Endothelial cell of umbilical vein (primary cell): ENCODE measurements at regions not wholly inside any gene's neighbourhood (a gene's known extent, or its start where the extent isn't known, plus 50 kb on each side); places are given as distances from the start of the nearest gene placed in this dataset.

Experiments used
- EZH2 ChIP-seq: IDR thresholded peaks from 2 replicates; pipeline ENCODE4 v1.6.1; 2012; ENCODE audit warnings: borderline replicate concordance, low read depth, mild to moderate bottlenecking, moderate library complexity, low read length, inconsistent platforms; ENCODE audit not compliant: severe bottlenecking
- JUN ChIP-seq: IDR thresholded peaks from 2 replicates; pipeline ENCODE4 v1.6.1; 2011; ENCODE audit warnings: borderline replicate concordance, low read depth; ENCODE audit not compliant: insufficient read length, insufficient read depth
- MYC ChIP-seq: IDR thresholded peaks from one replicate; pipeline ENCODE4 v1.6.1; 2011; ENCODE audit warnings: mild to moderate bottlenecking, low read depth, low read length
- POLR2A ChIP-seq: IDR thresholded peaks from 2 replicates; pipeline ENCODE4 v1.6.1; 2012; ENCODE audit warnings: low read depth, mild to moderate bottlenecking, control low read depth, low read length
- POLR2AphosphoS5 ChIP-seq: IDR thresholded peaks from 2 replicates; pipeline ENCODE4 v1.6.1; 2012; ENCODE audit warnings: low read depth, mild to moderate bottlenecking, control low read depth, low read length, moderate library complexity; ENCODE audit not compliant: insufficient read depth
- TF ChIP-seq, protein P1 (sequence below), 2 donors: IDR thresholded peaks; 1 replicate in 1 of 2; 2 replicates in 1 of 2; pipeline ENCODE4 v1.5.1; 2011; ENCODE audit warnings: low read length in 2 of 2, mild to moderate bottlenecking in 2 of 2, moderate library complexity in 2 of 2, control low read depth in 1 of 2, inconsistent platforms in 1 of 2, low read depth in 1 of 2; ENCODE audit not compliant: insufficient read depth in 1 of 2; ENCODE audit errors: extremely low read depth in 1 of 2
- TF ChIP-seq, protein P2 (sequence below): IDR thresholded peaks from 2 replicates; pipeline ENCODE4 v1.6.1; 2011; ENCODE audit not compliant: insufficient read depth, insufficient read length

DNA sequence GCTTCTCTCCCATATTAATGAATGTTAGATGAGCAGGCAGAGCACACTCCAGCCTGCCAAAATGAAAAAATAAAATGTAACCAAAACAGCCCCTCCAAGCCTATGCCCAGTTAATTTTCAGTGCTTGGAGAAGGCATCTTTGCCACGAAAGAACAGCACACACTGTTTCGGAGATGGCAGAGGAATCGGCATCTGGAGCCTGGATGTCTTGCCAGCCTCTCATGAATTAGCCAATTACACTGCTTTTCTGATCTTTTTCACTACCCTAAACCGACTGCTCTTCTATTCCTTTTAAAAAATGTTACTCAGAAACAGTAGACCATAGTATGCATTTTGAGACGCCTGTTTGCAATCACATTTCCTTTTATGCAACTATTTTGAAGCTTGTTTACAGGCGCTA lies 249.6 kb downstream of the TLE3 start:
- TF ChIP-seq, protein P1, sequence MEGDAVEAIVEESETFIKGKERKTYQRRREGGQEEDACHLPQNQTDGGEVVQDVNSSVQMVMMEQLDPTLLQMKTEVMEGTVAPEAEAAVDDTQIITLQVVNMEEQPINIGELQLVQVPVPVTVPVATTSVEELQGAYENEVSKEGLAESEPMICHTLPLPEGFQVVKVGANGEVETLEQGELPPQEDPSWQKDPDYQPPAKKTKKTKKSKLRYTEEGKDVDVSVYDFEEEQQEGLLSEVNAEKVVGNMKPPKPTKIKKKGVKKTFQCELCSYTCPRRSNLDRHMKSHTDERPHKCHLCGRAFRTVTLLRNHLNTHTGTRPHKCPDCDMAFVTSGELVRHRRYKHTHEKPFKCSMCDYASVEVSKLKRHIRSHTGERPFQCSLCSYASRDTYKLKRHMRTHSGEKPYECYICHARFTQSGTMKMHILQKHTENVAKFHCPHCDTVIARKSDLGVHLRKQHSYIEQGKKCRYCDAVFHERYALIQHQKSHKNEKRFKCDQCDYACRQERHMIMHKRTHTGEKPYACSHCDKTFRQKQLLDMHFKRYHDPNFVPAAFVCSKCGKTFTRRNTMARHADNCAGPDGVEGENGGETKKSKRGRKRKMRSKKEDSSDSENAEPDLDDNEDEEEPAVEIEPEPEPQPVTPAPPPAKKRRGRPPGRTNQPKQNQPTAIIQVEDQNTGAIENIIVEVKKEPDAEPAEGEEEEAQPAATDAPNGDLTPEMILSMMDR (IDR thresholded peaks at IDR 0.05; ENCODE audit: extremely low read depth in 1 of 2, insufficient read depth in 1 of 2, low read depth in 1 of 2, low read length in 2 of 2): no peak
- TF ChIP-seq POLR2A: no peak
- TF ChIP-seq MYC: no peak
- TF ChIP-seq, protein P2, sequence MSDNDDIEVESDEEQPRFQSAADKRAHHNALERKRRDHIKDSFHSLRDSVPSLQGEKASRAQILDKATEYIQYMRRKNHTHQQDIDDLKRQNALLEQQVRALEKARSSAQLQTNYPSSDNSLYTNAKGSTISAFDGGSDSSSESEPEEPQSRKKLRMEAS: no peak
- no peak for TF ChIP-seq POLR2AphosphoS5
- TF ChIP-seq JUN: no peak
- no peak for TF ChIP-seq EZH2
